Uterus (tissue), 3 donors: ENCODE measurements at regions not wholly inside any gene's neighbourhood (a gene's known extent, or its start where the extent isn't known, plus 50 kb on each side); places are given as distances from the start of the nearest gene placed in this dataset.
"Not testable (repeated sequence)": the region's sequence is repeated elsewhere in the genome, so short reads cannot be mapped to it uniquely, and the experiment has no call there.

Experiments used
- DNase-seq, 2 donors: peaks; one replicate each; pipeline ENCODE4 v3.0.0-alpha.2; 2019 to 2020
- H3K27ac ChIP-seq, 2 donors: fragments of 200-600 bp; sonication (generic); 1 replicate in 1 of 2; 2 replicates in 1 of 2; pipeline ENCODE4 v1.5.1; 2016 to 2018
- H3K27me3 ChIP-seq, 2 donors: fragments of 200-600 bp; sonication (generic); one replicate each; pipeline ENCODE4 v1.5.1; 2018 to 2019; ENCODE audit warnings: control low read depth in 1 of 2
- H3K36me3 ChIP-seq, 2 donors: fragments of 200-600 bp; sonication (generic); one replicate each; pipeline ENCODE4 v1.5.1; 2019; ENCODE audit warnings: control low read depth in 1 of 2
- H3K4me1 ChIP-seq, 2 donors: fragments of 200-600 bp; sonication (generic); one replicate each; pipeline ENCODE4 v1.5.1; 2018 to 2019; ENCODE audit warnings: control low read depth in 1 of 2
- H3K4me3 ChIP-seq, 2 donors: fragments of 200-600 bp; sonication (generic); 1 replicate in 1 of 2; 2 replicates in 1 of 2; pipeline ENCODE4 v1.5.1; 2018 to 2019; ENCODE audit warnings: mild to moderate bottlenecking in 1 of 2
- H3K9me3 ChIP-seq, 2 donors: fragments of 200-600 bp; sonication (generic); one replicate each; pipeline ENCODE4 v1.5.1; 2019; ENCODE audit warnings: control low read depth in 1 of 2
- CTCF ChIP-seq, 4 experiments: fragments of 200-600 bp in 2 of 4; fragments of 450-650 bp in 2 of 4; sonication (generic) in 2 of 4; IDR thresholded peaks; one replicate each; pipeline ENCODE4 v1.5.1; 2016 to 2019; ENCODE audit warnings: antibody characterized with exemption in 4 of 4, mild to moderate bottlenecking in 2 of 4, moderate library complexity in 1 of 4
- POLR2A ChIP-seq, 2 donors: fragments of 450-650 bp; IDR thresholded peaks; one replicate each; pipeline ENCODE4 v1.6.1; 2016; ENCODE audit warnings: antibody characterized with exemption in 2 of 2, mild to moderate bottlenecking in 1 of 2, moderate library complexity in 1 of 2
- intact Hi-C: fragments of 100-400 bp; cut with DNase I; formaldehyde crosslinking; loops from one replicate; pipeline ENCODE4 v1.15.1; 2023; ENCODE audit warnings: low total_unique reads
- donor health status: DM: yes; HTN: yes; CAD: no.

GRCh38 chr10:9160275-9160674 lies 1105.8 kb downstream of the GATA3 start:
- H3K4me3 ChIP-seq, result no peak overlapping the region

GRCh38 chr10:9163699-9164098 lies 1109.2 kb downstream of the GATA3 start:
- H3K36me3 ChIP-seq, result no peaks in the 10 kb centered on the region
- no peak overlapping the region for H3K27ac ChIP-seq
- intact Hi-C loops, result no loop called here
- H3K27me3 ChIP-seq, result no peaks in the 10 kb centered on the region
- TF ChIP-seq POLR2A (IDR thresholded peaks at IDR 0.05) (no peak), CTCF (IDR thresholded peaks at IDR 0.05) (no peak)
- no peaks in the 10 kb centered on the region for H3K9me3 ChIP-seq
- no peak for DNase-seq
- H3K4me1 ChIP-seq, result no peaks in the 10 kb centered on the region
- no peak overlapping the region for H3K4me3 ChIP-seq

More at GRCh38 chr10:9160275-9160674, 1105.8 kb downstream of the GATA3 start:
- Histone ChIP-seq H3K27me3 (no peaks in the 10 kb centered on the region), H3K9me3 (no peaks in the 10 kb centered on the region), H3K4me1 (no peaks in the 10 kb centered on the region), H3K36me3 (no peaks in the 10 kb centered on the region), H3K27ac (no peak overlapping the region)
- no peak for DNase-seq
- intact Hi-C loops, result no loop called here
- TF ChIP-seq CTCF (IDR thresholded peaks at IDR 0.05) (no peak), POLR2A (IDR thresholded peaks at IDR 0.05) (no peak)

- DNase-seq, result no peak
- intact Hi-C loops, result no loop called here
- Histone ChIP-seq H3K27ac (no peak overlapping the region), H3K36me3 (no peaks in the 10 kb centered on the region), H3K27me3 (no peaks in the 10 kb centered on the region), H3K4me3 (no peak overlapping the region), H3K9me3 (no peaks in the 10 kb centered on the region), H3K4me1 (no peaks in the 10 kb centered on the region)
- TF ChIP-seq POLR2A (IDR thresholded peaks at IDR 0.05) (no peak), CTCF (IDR thresholded peaks at IDR 0.05) (no peak)
Observed at GRCh38 chr10:9166770-9167169, 1112.3 kb downstream of the GATA3 start.

GRCh38 chr10:9172276-9172675 lies 1117.8 kb downstream of the GATA3 start:
- intact Hi-C loops, result no loop called here
- no peak for TF ChIP-seq CTCF (IDR thresholded peaks at IDR 0.05)
- TF ChIP-seq POLR2A (IDR thresholded peaks at IDR 0.05), result no peak
- Histone ChIP-seq H3K4me3 (no peak overlapping the region), H3K27me3 (no peaks in the 10 kb centered on the region), H3K27ac (no peak overlapping the region), H3K4me1 (no peaks in the 10 kb centered on the region), H3K36me3 (no peaks in the 10 kb centered on the region), H3K9me3 (no peaks in the 10 kb centered on the region)
- no peak for DNase-seq

GRCh38 chr10:9175200-9175599 lies 1120.7 kb downstream of the GATA3 start:
- no peak overlapping the region for H3K4me3 ChIP-seq
- H3K27me3 ChIP-seq, result no peaks in the 10 kb centered on the region
- DNase-seq, result no peak
- TF ChIP-seq POLR2A (IDR thresholded peaks at IDR 0.05) (no peak), CTCF (IDR thresholded peaks at IDR 0.05) (no peak)
- H3K27ac ChIP-seq, result no peak overlapping the region
- H3K9me3 ChIP-seq, result no peaks in the 10 kb centered on the region
- H3K36me3 ChIP-seq, result no peaks in the 10 kb centered on the region
- H3K4me1 ChIP-seq, result no peaks in the 10 kb centered on the region
- intact Hi-C loops, result no loop called here

GRCh38 chr10:9183197-9183880 lies 1128.9 kb downstream of the GATA3 start:
- intact Hi-C loops, H3K36me3 ChIP-seq, H3K4me1 ChIP-seq, H3K27ac ChIP-seq, H3K4me3 ChIP-seq, H3K27me3 ChIP-seq, H3K9me3 ChIP-seq, DNase-seq: not testable (repeated sequence)
